Endodermal cell (in vitro differentiated cells): ENCODE measurements at regions not wholly inside any gene's neighbourhood (a gene's known extent, or its start where the extent isn't known, plus 50 kb on each side); places are given as distances from the start of the nearest gene placed in this dataset.

Experiments used
- DNase-seq: peaks from one replicate; pipeline ENCODE4 v3.0.0-alpha.2; 2017
- H3K27ac ChIP-seq: 2 replicates; pipeline ENCODE4 v1.5.1; 2013; ENCODE audit warnings: mild to moderate bottlenecking, low read depth, low read length, moderate library complexity
- H3K27me3 ChIP-seq: 2 replicates; pipeline ENCODE4 v1.6.1; 2013; ENCODE audit warnings: mild to moderate bottlenecking, low read length, moderate library complexity; ENCODE audit not compliant: insufficient read depth, control insufficient read depth, poor library complexity, severe bottlenecking
- H3K36me3 ChIP-seq: 2 replicates; pipeline ENCODE4 v1.7.0; 2013; ENCODE audit warnings: mild to moderate bottlenecking, low read length, moderate library complexity; ENCODE audit not compliant: control insufficient read depth, insufficient read depth
- H3K4me1 ChIP-seq: one replicate; pipeline ENCODE4 v1.7.0; 2013; ENCODE audit warnings: low read length; ENCODE audit not compliant: control insufficient read depth, insufficient read depth
- H3K4me3 ChIP-seq: 2 replicates; pipeline ENCODE4 v1.5.1; 2013; ENCODE audit warnings: mild to moderate bottlenecking, low read length, moderate library complexity
- H3K9ac ChIP-seq: 2 replicates; pipeline ENCODE4 v1.6.1; 2013; ENCODE audit warnings: mild to moderate bottlenecking, low read length, moderate library complexity; ENCODE audit not compliant: poor library complexity, severe bottlenecking; ENCODE audit errors: extremely low read depth
- H3K9me3 ChIP-seq: 2 replicates; pipeline ENCODE4 v1.6.1; 2013; ENCODE audit warnings: mild to moderate bottlenecking, low read length, moderate library complexity; ENCODE audit not compliant: control insufficient read depth
- H3K27ac Mint-ChIP-seq: 2 replicates; pipeline ENCODE4 v1.8.0; 2020; ENCODE audit warnings: mixed read lengths
- H3K27me3 Mint-ChIP-seq: 2 replicates; pipeline ENCODE4 v1.8.0; 2021; ENCODE audit warnings: mild to moderate bottlenecking, mixed read lengths; ENCODE audit not compliant: insufficient read depth
- H3K36me3 Mint-ChIP-seq: 2 replicates; pipeline ENCODE4 v1.8.0; 2020; ENCODE audit warnings: low read depth, mixed read lengths
- H3K4me1 Mint-ChIP-seq: 2 replicates; pipeline ENCODE4 v1.8.0; 2020; ENCODE audit warnings: mixed read lengths
- H3K4me3 Mint-ChIP-seq: 2 replicates; pipeline ENCODE4 v1.8.0; 2020; ENCODE audit warnings: mild to moderate bottlenecking, moderate library complexity, mixed read lengths
- H3K9me3 Mint-ChIP-seq: 2 replicates; pipeline ENCODE4 v1.8.0; 2020; ENCODE audit warnings: mild to moderate bottlenecking, mixed read lengths
- CTCF ChIP-seq: fragments of 200-600 bp; sonication (generic); conservative IDR thresholded peaks from 2 replicates; pipeline ENCODE4 v1.5.0; 2021; ENCODE audit warnings: antibody characterized with exemption, mild to moderate bottlenecking
- WGBS, 2 experiments: methylation state at CpG; one replicate each; pipeline versions ENCODE4 v1.1.5 to v1.1.7; 2013; ENCODE audit warnings: missing lambda C conversion rate in 2 of 2, mixed read lengths in 1 of 2; ENCODE audit not compliant: insufficient coverage in 1 of 2, insufficient read length in 1 of 2; 5-methylcytosine and 5-hydroxymethylcytosine counted together

DNA sequence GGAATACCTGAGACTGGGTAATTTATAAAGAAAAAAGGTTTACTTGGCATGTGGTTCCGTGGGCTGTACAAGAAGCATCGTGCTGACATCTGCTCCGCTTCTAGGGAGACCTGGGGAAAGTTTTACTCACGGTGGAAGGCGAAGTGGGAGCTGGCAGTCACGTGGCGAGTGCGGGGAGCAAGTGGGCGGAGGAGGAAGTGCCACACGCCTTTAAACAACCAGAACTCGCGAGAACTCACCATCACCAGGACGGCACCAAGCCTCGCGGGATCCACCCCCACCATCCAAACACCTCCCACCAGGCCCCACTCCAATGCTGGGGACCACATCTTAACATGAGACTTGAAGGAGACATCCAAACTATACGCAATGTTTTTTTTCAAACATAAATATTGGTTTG lies 406.2 kb upstream of the IRX4 start:
- DNase-seq: no peak
- H3K9ac ChIP-seq: no peak overlapping the region
- TF ChIP-seq CTCF: no peak
- Mint-ChIP-seq H3K4me1 (peaks cover 6% of the 10 kb centered on the region), H3K27me3 (no peaks in the 10 kb centered on the region), H3K9me3 (no peaks in the 10 kb centered on the region), H3K36me3 (no peaks in the 10 kb centered on the region), H3K27ac (no peak overlapping the region), H3K4me3 (no peak overlapping the region)
- 86 to 95% methylated on average over 9 to 16 of the region's 16 CpGs for WGBS, 2 experiments
- H3K27ac ChIP-seq: no peak overlapping the region
- no peaks in the 10 kb centered on the region for H3K4me1 ChIP-seq
- H3K4me3 ChIP-seq: no peak overlapping the region
- H3K36me3 ChIP-seq: no peaks in the 10 kb centered on the region
- H3K27me3 ChIP-seq: no peaks in the 10 kb centered on the region
- H3K9me3 ChIP-seq: no peaks in the 10 kb centered on the region

- peaks cover 9% of the 10 kb centered on the region for H3K4me1 Mint-ChIP-seq
- no peaks in the 10 kb centered on the region for H3K27me3 Mint-ChIP-seq
- H3K36me3 ChIP-seq: no peaks in the 10 kb centered on the region
- no peak overlapping the region for H3K4me3 ChIP-seq
- H3K9me3 ChIP-seq: no peaks in the 10 kb centered on the region
- no peak overlapping the region for H3K4me3 Mint-ChIP-seq
- H3K27me3 ChIP-seq: no peaks in the 10 kb centered on the region
- no peak overlapping the region for H3K9ac ChIP-seq
- H3K27ac Mint-ChIP-seq: no peak overlapping the region
- H3K36me3 Mint-ChIP-seq: no peaks in the 10 kb centered on the region
- DNase-seq: no peak
- H3K27ac ChIP-seq: no peak overlapping the region
- H3K4me1 ChIP-seq: no peaks in the 10 kb centered on the region
- 96 to 99% methylated on average over 8 to 11 of the region's 11 CpGs for WGBS, 2 experiments
- TF ChIP-seq CTCF: no peak
- H3K9me3 Mint-ChIP-seq: no peaks in the 10 kb centered on the region
These were observed 405.7 kb upstream of the IRX4 start for GRCh38 chr5:2288466-2288865.

DNA sequence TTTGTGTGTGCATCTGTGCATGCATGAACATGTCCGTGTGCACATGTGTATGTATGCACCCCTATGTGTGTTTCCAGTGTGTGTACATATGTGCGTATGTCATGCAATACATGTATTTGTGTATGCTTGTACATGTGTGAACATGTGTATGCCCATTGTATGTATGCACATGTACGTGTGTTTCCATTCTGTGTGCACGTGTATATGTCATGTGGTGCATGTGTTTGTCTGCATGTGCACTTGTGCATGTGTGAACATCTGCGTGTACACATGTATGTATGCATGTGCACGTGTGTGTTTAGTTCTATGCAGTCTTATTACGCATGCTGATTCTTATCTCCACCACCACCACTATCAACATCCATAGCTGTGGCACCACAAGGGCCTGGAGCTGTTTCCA lies 403.5 kb upstream of the IRX4 start:
- Histone ChIP-seq H3K27ac (no peak overlapping the region), H3K27me3 (no peaks in the 10 kb centered on the region), H3K4me3 (no peak overlapping the region), H3K9me3 (no peaks in the 10 kb centered on the region), H3K9ac (no peak overlapping the region), H3K4me1 (peaks cover 2% of the 10 kb centered on the region), H3K36me3 (no peaks in the 10 kb centered on the region)
- Mint-ChIP-seq H3K4me1 (peaks cover 17% of the 10 kb centered on the region), H3K27ac (no peak overlapping the region), H3K9me3 (no peaks in the 10 kb centered on the region), H3K36me3 (no peaks in the 10 kb centered on the region), H3K4me3 (no peak overlapping the region), H3K27me3 (no peaks in the 10 kb centered on the region)
- TF ChIP-seq CTCF: no peak
- DNase-seq: no peak
- 80 to 85% methylated on average over 6 to 7 of the region's 7 CpGs for WGBS, 2 experiments
